ENCODE measurements at regions not wholly inside any gene's neighbourhood (a gene's known extent, or its start where the extent isn't known, plus 50 kb on each side); places are given as distances from the start of the nearest gene placed in this dataset.

DNA sequence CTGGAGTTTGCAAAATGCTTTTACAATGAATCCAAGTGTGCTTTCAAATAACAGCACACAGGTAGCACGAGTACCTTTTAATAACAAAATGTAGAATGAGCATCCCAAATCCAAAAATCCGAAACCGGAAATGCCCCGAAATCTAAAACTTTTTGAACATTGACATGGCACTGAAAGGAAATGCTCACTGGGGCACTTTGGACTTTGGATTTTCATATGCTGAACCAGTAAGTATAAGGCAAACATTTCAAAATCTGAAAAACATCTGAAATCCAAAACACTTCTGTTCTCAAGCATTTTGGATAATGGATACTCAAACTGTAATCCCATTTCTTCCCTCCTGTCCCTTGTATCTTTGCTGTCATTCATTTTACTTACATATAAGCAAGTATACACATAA is 50.1 kb downstream of the GCNT4 start:
- Histone ChIP-seq H3K36me3 (replicated peaks; ENCODE audit: insufficient read depth, low read depth) (no peaks in the 10 kb centered on the region), H3K79me2 (no peaks in the 10 kb centered on the region), H3K9me3 (ENCODE audit: low read depth) (peaks cover 5% of the 10 kb centered on the region), H3K27me3 (no peaks in the 10 kb centered on the region), H3K4me1 (ENCODE audit: insufficient read depth) (no peaks in the 10 kb centered on the region), H4K20me1 (ENCODE audit: insufficient read depth, poor library complexity, severe bottlenecking) (no peaks in the 10 kb centered on the region), H3K4me3 (no peak overlapping the region), H2AFZ (no peak overlapping the region), H3K27ac (no peak overlapping the region), H3K9me2 (replicated peaks; ENCODE audit: insufficient read depth) (no peaks in the 10 kb centered on the region), H3K4me2 (no peak overlapping the region)
- WGBS (ENCODE audit: low lambda C conversion rate, missing lambda C conversion rate), result 97% methylated on average over 4 of the region's 4 CpGs
- no peak for DNase-seq (ENCODE audit: low spot score)
- TF ChIP-seq EZH2phosphoT487 (IDR thresholded peaks at IDR 0.05; ENCODE audit: low read depth, severe bottlenecking, unreplicated experiment), result no peak
- TF ChIP-seq, protein P1, sequence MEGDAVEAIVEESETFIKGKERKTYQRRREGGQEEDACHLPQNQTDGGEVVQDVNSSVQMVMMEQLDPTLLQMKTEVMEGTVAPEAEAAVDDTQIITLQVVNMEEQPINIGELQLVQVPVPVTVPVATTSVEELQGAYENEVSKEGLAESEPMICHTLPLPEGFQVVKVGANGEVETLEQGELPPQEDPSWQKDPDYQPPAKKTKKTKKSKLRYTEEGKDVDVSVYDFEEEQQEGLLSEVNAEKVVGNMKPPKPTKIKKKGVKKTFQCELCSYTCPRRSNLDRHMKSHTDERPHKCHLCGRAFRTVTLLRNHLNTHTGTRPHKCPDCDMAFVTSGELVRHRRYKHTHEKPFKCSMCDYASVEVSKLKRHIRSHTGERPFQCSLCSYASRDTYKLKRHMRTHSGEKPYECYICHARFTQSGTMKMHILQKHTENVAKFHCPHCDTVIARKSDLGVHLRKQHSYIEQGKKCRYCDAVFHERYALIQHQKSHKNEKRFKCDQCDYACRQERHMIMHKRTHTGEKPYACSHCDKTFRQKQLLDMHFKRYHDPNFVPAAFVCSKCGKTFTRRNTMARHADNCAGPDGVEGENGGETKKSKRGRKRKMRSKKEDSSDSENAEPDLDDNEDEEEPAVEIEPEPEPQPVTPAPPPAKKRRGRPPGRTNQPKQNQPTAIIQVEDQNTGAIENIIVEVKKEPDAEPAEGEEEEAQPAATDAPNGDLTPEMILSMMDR (IDR thresholded peaks at IDR 0.05; ENCODE audit: poor library complexity), result no peak
- no peak for TF ChIP-seq EZH2 (IDR thresholded peaks at IDR 0.05; ENCODE audit: borderline replicate concordance)

DNA sequence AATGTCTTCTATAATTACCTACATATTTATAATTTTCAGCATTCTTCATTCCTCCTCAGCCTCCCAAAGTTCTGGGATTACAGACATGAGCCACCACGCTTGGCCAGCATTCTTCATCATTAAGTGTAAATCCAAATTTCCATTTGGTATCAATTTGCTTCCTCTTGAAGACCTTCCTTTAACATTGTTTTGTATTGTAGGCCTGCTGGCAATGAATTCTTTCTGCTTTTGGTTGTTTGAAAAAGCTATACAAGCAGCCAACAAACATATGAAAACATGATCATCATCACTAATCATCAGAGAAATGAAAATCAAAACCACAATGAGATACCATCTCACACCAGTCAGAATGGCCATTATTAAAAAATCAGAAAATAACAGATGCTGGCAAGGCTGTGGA is 56.4 kb downstream of the GCNT4 start:
- Histone ChIP-seq H3K9me2 (replicated peaks; ENCODE audit: insufficient read depth) (no peaks in the 10 kb centered on the region), H2AFZ (no peak overlapping the region), H3K79me2 (no peaks in the 10 kb centered on the region), H3K27me3 (no peaks in the 10 kb centered on the region), H3K4me3 (no peak overlapping the region), H3K36me3 (replicated peaks; ENCODE audit: insufficient read depth, low read depth) (no peaks in the 10 kb centered on the region), H3K4me2 (no peak overlapping the region), H3K27ac (no peak overlapping the region), H3K4me1 (ENCODE audit: insufficient read depth) (no peaks in the 10 kb centered on the region), H3K9me3 (ENCODE audit: low read depth) (no peaks in the 10 kb centered on the region), H4K20me1 (ENCODE audit: insufficient read depth, poor library complexity, severe bottlenecking) (no peaks in the 10 kb centered on the region)
- TF ChIP-seq EZH2 (IDR thresholded peaks at IDR 0.05; ENCODE audit: borderline replicate concordance) (no peak), EZH2phosphoT487 (IDR thresholded peaks at IDR 0.05; ENCODE audit: low read depth, severe bottlenecking, unreplicated experiment) (no peak)
- TF ChIP-seq, protein P1 (IDR thresholded peaks at IDR 0.05; ENCODE audit: poor library complexity), result no peak
- DNase-seq (ENCODE audit: low spot score), result no peak
- 94% methylated on average over 1 of the region's 1 CpG for WGBS (ENCODE audit: low lambda C conversion rate, missing lambda C conversion rate)

DNA sequence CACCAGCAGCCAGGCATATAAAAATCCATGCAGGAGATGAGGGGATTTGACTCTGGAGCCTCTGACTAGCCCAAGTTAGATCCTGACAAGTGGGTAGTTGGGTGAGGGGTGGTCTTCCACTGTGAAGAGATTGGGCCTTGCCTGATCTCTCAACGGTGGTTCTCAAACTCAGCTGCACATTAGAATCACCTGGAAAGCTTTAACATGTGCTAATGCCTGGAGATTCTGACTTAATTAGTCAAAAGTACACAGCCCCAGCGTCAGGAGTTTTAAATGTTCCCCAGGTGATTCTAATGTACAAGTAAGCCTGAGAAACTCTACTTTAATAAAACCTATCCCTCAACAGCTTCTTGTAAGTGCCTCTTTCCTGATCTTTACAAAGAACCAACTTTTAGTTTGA is 57.5 kb downstream of the GCNT4 start:
- H2AFZ ChIP-seq, result no peak overlapping the region
- H3K27ac ChIP-seq, result no peak overlapping the region
- H3K79me2 ChIP-seq, result no peaks in the 10 kb centered on the region
- 60% methylated on average over 2 of the region's 2 CpGs for WGBS (ENCODE audit: low lambda C conversion rate, missing lambda C conversion rate)
- H4K20me1 ChIP-seq (ENCODE audit: insufficient read depth, poor library complexity, severe bottlenecking), result no peaks in the 10 kb centered on the region
- H3K27me3 ChIP-seq, result no peaks in the 10 kb centered on the region
- no peak overlapping the region for H3K4me2 ChIP-seq
- no peak for DNase-seq (ENCODE audit: low spot score)
- H3K9me3 ChIP-seq (ENCODE audit: low read depth), result no peaks in the 10 kb centered on the region
- no peaks in the 10 kb centered on the region for H3K4me1 ChIP-seq (ENCODE audit: insufficient read depth)
- H3K36me3 ChIP-seq (replicated peaks; ENCODE audit: insufficient read depth, low read depth), result no peaks in the 10 kb centered on the region
- H3K4me3 ChIP-seq, result no peak overlapping the region
- H3K9me2 ChIP-seq (replicated peaks; ENCODE audit: insufficient read depth), result no peaks in the 10 kb centered on the region
- TF ChIP-seq, protein P1 (IDR thresholded peaks at IDR 0.05; ENCODE audit: poor library complexity), result no peak
- no peak for TF ChIP-seq EZH2phosphoT487 (IDR thresholded peaks at IDR 0.05; ENCODE audit: low read depth, severe bottlenecking, unreplicated experiment)
- TF ChIP-seq EZH2 (IDR thresholded peaks at IDR 0.05; ENCODE audit: borderline replicate concordance), result no peak

DNA sequence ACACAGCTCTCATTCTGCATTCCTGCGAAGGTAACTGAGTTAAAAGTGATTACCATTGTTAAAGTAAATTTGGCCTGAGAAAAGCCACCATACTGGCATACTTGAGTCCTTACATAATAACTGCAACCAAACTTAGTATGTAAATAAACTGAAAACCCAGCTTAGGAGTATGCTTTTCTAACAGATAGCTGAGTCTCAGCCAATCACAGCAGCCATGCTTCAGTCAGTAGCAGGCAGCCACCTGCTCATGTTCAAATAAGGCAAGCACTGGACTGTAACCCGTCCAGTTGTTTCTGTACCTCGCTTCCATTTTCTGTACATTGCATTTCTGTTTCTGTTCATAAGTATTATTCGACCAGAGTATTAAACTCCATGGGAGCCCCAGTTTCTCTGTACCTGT is 58.6 kb downstream of the GCNT4 start:
- no peak for DNase-seq (ENCODE audit: low spot score)
- Histone ChIP-seq H3K4me3 (no peak overlapping the region), H3K27me3 (no peaks in the 10 kb centered on the region), H3K79me2 (no peaks in the 10 kb centered on the region), H3K4me1 (ENCODE audit: insufficient read depth) (no peaks in the 10 kb centered on the region), H3K36me3 (replicated peaks; ENCODE audit: insufficient read depth, low read depth) (no peaks in the 10 kb centered on the region), H3K9me3 (ENCODE audit: low read depth) (no peaks in the 10 kb centered on the region), H3K27ac (no peak overlapping the region), H2AFZ (no peak overlapping the region), H4K20me1 (ENCODE audit: insufficient read depth, poor library complexity, severe bottlenecking) (no peaks in the 10 kb centered on the region), H3K9me2 (replicated peaks; ENCODE audit: insufficient read depth) (no peaks in the 10 kb centered on the region), H3K4me2 (no peak overlapping the region)
- WGBS (ENCODE audit: low lambda C conversion rate, missing lambda C conversion rate), result 87% methylated on average over 4 of the region's 4 CpGs
- TF ChIP-seq EZH2phosphoT487 (IDR thresholded peaks at IDR 0.05; ENCODE audit: low read depth, severe bottlenecking, unreplicated experiment), result no peak
- TF ChIP-seq, protein P1 (IDR thresholded peaks at IDR 0.05; ENCODE audit: poor library complexity), result no peak
- TF ChIP-seq EZH2 (IDR thresholded peaks at IDR 0.05; ENCODE audit: borderline replicate concordance), result no peak
